Activated CD8-positive, alpha-beta T cell treated with anti-CD3 and anti-CD28 coated beads for 36 hours (primary cell): ENCODE measurements at regions not wholly inside any gene's neighbourhood (a gene's known extent, or its start where the extent isn't known, plus 50 kb on each side); places are given as distances from the start of the nearest gene placed in this dataset.

Experiments
- ATAC-seq: fragments of 200-7000 bp; cut with Tn5 transposase; one replicate; pipeline ENCODE4 v1.10.0; 2021; ENCODE audit warnings: mild to moderate bottlenecking, moderate library complexity
- CTCF ChIA-PET: fragments of 350-600 bp; sonication (Branson Sonifier 250); formaldehyde crosslinking; loops from one replicate; lab custom pipeline; 2021; ENCODE audit warnings: antibody characterized with exemption; lab: Charles Lee
- POLR2A ChIA-PET: fragments of 350-600 bp; sonication (Branson Sonifier 250); formaldehyde crosslinking; loops from one replicate; lab custom pipeline; 2021; ENCODE audit warnings: antibody characterized with exemption; lab: Charles Lee
- DNase-seq: peaks from one replicate; pipeline ENCODE4 v3.0.0-alpha.2; 2020
- H3K27ac Mint-ChIP-seq: one replicate; pipeline ENCODE4 v1.8.0; 2021; ENCODE audit warnings: mild to moderate bottlenecking, mixed read lengths
- H3K27me3 Mint-ChIP-seq: one replicate; pipeline ENCODE4 v1.8.0; 2021; ENCODE audit warnings: mixed read lengths
- H3K36me3 Mint-ChIP-seq: one replicate; pipeline ENCODE4 v1.8.0; 2021; ENCODE audit warnings: low read depth, mixed read lengths
- H3K4me1 Mint-ChIP-seq: one replicate; pipeline ENCODE4 v1.8.0; 2021; ENCODE audit warnings: low read depth, mixed read lengths
- H3K4me3 Mint-ChIP-seq: one replicate; pipeline ENCODE4 v1.8.0; 2021; ENCODE audit warnings: mild to moderate bottlenecking, moderate library complexity, mixed read lengths
- H3K9me3 Mint-ChIP-seq: one replicate; pipeline ENCODE4 v1.8.0; 2021; ENCODE audit warnings: mixed read lengths
- CTCF ChIP-seq: fragments of 200-600 bp; IDR thresholded peaks from one replicate; pipeline ENCODE4 v1.8.0; 2022; ENCODE audit warnings: antibody characterized with exemption, mild to moderate bottlenecking
- intact Hi-C: fragments of 100-400 bp; cut with micrococcal nuclease; formaldehyde crosslinking; loops from one replicate; pipeline ENCODE4 v1.10.0; 2022

DNA sequence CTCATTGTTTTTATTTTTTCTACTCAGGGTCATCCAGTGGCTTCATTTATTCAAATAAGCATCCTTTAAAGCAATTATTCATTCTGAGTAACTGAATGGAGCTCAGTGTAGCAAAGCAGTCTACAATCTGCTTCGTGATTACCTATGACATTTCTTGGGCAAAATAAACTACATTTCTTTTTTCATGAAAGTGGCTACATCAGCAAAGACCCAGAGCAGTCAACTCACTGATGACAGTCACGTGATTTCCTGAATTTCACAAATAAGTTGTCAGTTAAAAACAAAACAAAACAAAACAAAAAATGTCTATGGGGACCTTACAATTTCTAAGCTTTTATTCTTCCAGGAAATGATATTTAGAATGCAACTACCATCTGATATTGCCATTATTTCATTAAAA is 182.1 kb downstream of the VEGFC start:
- Mint-ChIP-seq H3K36me3 (no peaks in the 10 kb centered on the region), H3K4me3 (no peak overlapping the region), H3K4me1 (no peaks in the 10 kb centered on the region), H3K9me3 (no peaks in the 10 kb centered on the region), H3K27me3 (peaks cover 4% of the 10 kb centered on the region), H3K27ac (no peak overlapping the region)
- intact Hi-C loops: no loop called here
- TF ChIP-seq CTCF: no peak
- ATAC-seq (no peak), DNase-seq (no peak)
- POLR2A ChIA-PET: no interaction called here
- CTCF ChIA-PET: no interaction called here

GRCh38 chr4:176611381-176611780 is 181.3 kb downstream of the VEGFC start:
- ChIA-PET CTCF (no interaction called here), POLR2A (no interaction called here)
- Mint-ChIP-seq H3K4me3 (no peak overlapping the region), H3K4me1 (no peaks in the 10 kb centered on the region), H3K9me3 (no peaks in the 10 kb centered on the region), H3K27ac (no peak overlapping the region), H3K27me3 (peaks cover 4% of the 10 kb centered on the region), H3K36me3 (no peaks in the 10 kb centered on the region)
- no peak for DNase-seq
- TF ChIP-seq CTCF: no peak
- ATAC-seq: no peak
- intact Hi-C loops: no loop called here

DNA sequence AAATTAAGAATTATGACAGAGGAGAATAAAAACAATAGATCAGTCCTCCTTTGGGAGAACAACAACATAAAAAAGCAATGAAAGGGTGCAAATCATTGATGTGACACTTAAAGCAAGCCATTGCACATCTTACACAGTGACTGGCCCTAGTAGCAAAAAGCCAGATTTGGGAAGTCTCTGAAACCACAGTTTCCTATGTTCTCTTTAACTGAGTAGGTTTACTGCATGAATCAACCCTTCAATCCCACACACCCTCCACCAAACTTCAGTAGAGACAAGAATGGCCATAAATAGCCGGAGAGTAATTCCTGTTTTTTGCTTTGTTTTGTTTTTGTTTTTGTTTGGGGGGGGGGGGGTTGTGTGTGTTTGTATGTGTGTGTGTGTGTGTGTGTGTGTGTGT is 180.8 kb downstream of the VEGFC start:
- H3K27ac Mint-ChIP-seq: no peak overlapping the region
- H3K9me3 Mint-ChIP-seq: no peaks in the 10 kb centered on the region
- DNase-seq (no peak), ATAC-seq (no peak)
- intact Hi-C loops: no loop called here
- CTCF ChIA-PET: no interaction called here
- no peak for TF ChIP-seq CTCF
- H3K36me3 Mint-ChIP-seq: no peaks in the 10 kb centered on the region
- no peak overlapping the region for H3K4me3 Mint-ChIP-seq
- POLR2A ChIA-PET: no interaction called here
- H3K4me1 Mint-ChIP-seq: no peaks in the 10 kb centered on the region
- peaks cover 4% of the 10 kb centered on the region for H3K27me3 Mint-ChIP-seq

- ATAC-seq: no peak
- Mint-ChIP-seq H3K36me3 (no peaks in the 10 kb centered on the region), H3K27me3 (peaks cover 4% of the 10 kb centered on the region), H3K4me3 (no peak overlapping the region), H3K4me1 (no peaks in the 10 kb centered on the region), H3K9me3 (no peaks in the 10 kb centered on the region), H3K27ac (no peak overlapping the region)
- TF ChIP-seq CTCF: no peak
- CTCF ChIA-PET: no interaction called here
- intact Hi-C loops: no loop called here
- no peak for DNase-seq
- POLR2A ChIA-PET: no interaction called here
Measured at GRCh38 chr4:176614793-176615192, 177.9 kb downstream of the VEGFC start.

DNA sequence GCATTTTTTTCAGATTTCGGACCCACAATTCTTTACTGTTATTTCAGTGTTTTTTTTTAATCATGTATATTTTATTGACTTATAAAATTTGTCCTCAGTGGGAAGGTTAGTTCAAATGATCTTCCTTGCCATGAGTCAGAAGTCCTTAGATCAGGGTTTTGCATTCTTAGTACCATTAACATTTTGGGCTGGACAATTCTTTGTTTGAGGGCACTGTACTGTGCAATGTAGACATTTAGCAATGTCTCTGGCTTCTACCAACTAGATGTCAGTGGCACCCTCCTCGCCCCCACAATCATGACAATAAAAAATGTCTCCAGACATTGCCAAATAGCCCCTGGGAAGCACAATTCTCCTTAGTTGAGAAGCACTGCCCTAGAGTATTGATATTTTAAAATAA is 176.6 kb downstream of the VEGFC start:
- intact Hi-C loops: no loop called here
- ATAC-seq (no peak), DNase-seq (no peak)
- Mint-ChIP-seq H3K4me1 (no peaks in the 10 kb centered on the region), H3K36me3 (no peaks in the 10 kb centered on the region), H3K4me3 (no peak overlapping the region), H3K27ac (no peak overlapping the region), H3K9me3 (no peaks in the 10 kb centered on the region), H3K27me3 (peaks cover 4% of the 10 kb centered on the region)
- POLR2A ChIA-PET: no interaction called here
- no peak for TF ChIP-seq CTCF
- CTCF ChIA-PET: no interaction called here
